ENCODE measurements at regions not wholly inside any gene's neighbourhood (a gene's known extent, or its start where the extent isn't known, plus 50 kb on each side); places are given as distances from the start of the nearest gene placed in this dataset.

DNA sequence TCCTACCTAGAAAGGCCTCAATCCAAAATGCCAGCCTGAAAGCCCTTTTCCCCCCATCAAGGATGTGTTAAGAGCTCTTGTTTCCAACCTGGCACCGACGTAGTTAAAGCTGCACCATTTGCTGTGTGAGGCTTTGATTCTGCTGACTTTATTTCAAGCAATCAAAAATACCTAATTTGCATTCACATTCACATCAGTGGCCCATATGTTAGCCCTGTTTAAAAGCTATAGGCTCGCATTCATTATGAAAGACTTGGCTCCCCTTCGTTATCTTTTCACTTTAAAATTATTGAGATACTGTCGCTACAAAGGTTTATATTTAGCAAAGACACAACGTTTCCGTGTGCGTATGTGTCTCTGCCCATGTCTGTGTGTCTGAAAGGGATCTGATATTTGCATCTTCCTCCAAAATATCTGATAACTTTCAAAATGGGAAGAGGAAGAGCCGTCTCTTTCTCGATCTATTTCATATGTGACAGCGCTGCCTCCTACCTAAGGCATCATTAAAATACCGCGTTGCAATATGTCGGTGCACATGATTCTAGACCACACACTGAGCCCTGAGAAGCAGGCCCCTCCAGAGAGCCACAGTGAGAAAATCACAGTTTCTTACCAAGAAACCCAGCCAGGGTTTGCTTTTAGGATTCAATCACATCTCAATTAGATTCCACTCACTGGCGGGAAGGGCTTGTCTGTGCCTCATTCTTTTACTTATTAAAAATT lies 57.1 kb upstream of the ITPRID1 start:
- no peak for DNase-seq

DNA sequence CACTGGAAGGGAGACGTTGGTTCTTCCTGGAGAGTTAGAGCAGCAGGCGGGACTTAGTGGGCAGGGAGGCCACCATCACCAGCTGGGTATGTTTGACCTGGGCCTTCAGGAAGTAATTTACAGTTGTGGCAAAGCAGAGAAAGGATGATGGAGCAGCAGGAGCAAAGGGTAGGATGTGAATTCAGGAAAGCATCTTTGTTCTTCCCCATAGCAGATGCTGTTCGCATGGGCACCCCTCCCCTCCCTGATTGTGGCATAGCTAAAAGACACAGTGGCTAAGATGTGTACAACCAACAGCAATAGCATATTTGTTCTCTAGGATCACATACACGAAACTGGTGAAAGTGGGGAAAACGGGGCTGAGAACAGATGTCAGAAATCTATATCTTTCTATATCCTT lies 56.3 kb upstream of the ITPRID1 start:
- no peak for DNase-seq

DNA sequence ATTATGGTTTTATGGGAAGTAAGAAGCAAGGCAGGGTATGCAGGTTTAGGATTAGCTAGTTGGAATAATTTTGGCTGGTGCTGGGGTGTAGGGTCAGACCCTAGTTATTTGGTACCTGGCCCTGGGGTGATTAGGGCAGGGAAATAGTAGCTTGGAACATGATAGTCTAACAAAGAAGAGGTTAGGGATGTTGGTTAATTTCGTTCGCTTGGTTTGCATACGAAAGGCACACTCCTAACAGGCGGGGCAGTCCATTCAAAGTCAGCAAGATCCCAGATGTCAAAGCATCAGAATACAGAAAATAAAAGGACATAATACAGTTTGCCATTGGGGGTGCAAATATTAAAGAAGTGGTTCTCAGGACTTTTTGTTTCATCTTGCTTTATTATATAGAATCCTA lies 55.7 kb upstream of the ITPRID1 start:
- DNase-seq = no peak

DNA sequence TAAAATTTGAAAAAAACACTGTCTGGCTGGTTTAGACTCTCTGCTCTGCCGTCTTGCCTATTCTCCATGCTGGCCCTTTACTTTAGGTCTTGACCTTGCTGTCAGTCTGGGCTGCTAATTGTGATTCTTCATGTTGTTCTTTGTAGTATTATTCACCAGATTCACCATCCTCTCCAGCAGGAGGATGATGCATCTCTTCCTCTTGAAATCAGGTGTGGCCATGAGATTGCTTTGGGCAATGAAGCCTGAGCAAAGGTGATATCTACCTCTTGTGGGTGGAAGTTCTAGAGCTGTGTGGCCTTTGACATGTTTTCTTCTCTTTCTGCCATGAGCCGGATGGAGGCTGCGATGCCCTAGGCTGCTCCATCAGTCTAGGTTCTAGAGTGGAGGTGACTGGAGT lies 51.3 kb upstream of the ITPRID1 start:
- DNase-seq = no peak

All from NCI-H2171 (cell line).